ENCODE measurements at regions not wholly inside any gene's neighbourhood (a gene's known extent, or its start where the extent isn't known, plus 50 kb on each side); places are given as distances from the start of the nearest gene placed in this dataset.

DNA sequence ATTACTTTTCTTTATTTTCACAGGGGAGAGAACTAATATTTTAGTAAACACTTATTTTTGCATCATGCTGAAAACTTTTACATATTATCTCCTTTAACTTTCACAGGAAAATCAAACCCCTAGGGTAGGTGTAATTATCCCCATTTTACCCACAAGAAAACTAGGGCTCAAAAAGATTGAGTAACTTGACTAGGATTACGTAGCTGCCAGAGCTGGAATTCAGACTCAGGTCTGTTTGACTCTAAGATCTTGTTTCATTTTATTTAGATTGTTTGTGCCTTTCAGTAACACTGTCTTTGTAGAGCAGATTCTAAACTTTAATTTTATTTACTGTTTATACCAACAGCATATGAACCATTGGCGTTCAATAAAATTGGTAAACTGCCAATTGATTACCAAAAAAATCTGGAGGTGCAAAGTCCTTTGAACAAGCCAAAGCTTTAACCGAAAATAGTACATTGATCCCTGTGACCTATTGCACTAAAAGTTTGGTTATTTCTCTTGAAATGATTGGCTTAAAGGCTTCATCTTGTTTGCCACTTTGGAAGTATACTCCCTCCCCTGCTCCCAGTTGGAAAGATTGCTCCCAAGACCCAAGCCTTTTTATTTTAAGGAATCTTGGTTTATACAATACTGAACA is 71.0 kb upstream of the WDR26 start:
- H3K4me3 ChIP-seq (ENCODE audit: low read depth, low read length), result no peak overlapping the region
- TF ChIP-seq, protein P1, sequence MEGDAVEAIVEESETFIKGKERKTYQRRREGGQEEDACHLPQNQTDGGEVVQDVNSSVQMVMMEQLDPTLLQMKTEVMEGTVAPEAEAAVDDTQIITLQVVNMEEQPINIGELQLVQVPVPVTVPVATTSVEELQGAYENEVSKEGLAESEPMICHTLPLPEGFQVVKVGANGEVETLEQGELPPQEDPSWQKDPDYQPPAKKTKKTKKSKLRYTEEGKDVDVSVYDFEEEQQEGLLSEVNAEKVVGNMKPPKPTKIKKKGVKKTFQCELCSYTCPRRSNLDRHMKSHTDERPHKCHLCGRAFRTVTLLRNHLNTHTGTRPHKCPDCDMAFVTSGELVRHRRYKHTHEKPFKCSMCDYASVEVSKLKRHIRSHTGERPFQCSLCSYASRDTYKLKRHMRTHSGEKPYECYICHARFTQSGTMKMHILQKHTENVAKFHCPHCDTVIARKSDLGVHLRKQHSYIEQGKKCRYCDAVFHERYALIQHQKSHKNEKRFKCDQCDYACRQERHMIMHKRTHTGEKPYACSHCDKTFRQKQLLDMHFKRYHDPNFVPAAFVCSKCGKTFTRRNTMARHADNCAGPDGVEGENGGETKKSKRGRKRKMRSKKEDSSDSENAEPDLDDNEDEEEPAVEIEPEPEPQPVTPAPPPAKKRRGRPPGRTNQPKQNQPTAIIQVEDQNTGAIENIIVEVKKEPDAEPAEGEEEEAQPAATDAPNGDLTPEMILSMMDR (IDR thresholded peaks at IDR 0.05; ENCODE audit: insufficient read depth, low read depth, low read length), result no peak
- DNase-seq (ENCODE audit: low read depth), result no peak

DNA sequence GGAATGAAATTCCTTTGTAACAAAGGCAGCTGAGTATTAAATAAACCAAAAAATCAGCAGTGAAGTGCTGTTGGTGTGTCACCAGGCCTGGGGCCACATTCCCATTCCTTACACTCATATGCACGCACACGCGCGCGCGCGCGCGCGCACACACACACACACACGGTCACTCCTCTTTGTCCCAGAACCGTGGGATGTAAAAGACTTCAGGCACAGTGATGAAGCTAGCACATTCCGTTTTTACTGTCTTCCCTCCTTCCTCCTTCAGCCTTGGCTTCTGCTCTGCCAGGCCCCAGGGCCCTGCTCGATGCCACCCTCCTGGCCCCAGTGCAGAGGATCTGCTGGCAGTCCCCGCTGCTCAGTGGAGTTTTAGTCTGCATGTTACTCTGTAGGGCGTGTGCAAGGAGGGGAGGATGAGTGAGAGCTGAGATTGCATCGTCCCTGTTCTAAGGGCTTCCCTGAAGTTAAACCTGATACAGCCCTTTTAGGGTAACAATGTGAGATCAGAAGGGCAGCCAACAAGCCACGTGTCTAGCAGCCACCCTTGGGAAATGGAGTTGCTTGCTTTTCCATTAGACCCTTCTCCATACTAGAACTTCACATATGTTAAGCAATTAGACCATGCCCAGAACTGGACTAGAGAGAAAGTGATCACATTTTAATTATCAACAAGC is 71.7 kb upstream of the WDR26 start:
- DNase-seq (ENCODE audit: low read depth), result no peak
- TF ChIP-seq, protein P1 (IDR thresholded peaks at IDR 0.05; ENCODE audit: insufficient read depth, low read depth, low read length), result no peak
- no peak overlapping the region for H3K4me3 ChIP-seq (ENCODE audit: low read depth, low read length)

DNA sequence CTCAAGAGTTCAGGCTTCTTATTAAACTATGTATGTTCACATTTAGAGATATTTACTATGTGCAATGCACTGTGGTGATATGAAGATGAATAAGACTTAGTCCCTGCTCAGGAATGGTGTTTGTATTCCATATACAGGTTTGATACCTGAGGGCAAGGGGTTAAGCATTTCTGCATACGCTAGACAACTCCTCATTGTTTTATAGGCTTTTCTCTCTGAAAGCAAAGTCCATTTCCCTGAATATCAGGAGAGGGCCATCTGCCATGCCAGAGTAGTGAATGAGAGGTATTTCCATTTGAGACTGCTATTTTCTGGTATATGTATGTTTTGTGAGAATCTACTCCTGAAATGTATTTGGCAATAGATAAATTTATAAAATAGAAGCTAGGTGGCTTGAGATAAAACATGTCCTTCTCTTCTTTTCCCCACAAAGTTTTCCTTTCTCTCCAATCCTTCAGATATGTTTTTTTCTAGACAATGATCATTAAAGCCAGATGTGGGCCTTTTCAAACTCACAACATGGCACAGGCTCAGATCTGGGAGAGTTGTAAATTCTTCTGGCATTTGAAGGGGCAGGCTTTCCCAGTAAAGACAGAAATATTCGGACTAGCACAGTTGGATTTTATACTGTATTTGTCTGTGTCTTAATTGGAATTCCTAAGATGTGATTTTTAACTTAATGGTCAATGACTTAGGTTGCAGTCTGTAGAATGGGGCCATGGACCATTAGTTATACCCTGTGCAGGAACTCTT is 73.3 kb upstream of the WDR26 start:
- DNase-seq (ENCODE audit: low read depth), result peak; percentile 60
- TF ChIP-seq, protein P1 (IDR thresholded peaks at IDR 0.05; ENCODE audit: insufficient read depth, low read depth, low read length), result no peak
- no peak overlapping the region for H3K4me3 ChIP-seq (ENCODE audit: low read depth, low read length)

DNA sequence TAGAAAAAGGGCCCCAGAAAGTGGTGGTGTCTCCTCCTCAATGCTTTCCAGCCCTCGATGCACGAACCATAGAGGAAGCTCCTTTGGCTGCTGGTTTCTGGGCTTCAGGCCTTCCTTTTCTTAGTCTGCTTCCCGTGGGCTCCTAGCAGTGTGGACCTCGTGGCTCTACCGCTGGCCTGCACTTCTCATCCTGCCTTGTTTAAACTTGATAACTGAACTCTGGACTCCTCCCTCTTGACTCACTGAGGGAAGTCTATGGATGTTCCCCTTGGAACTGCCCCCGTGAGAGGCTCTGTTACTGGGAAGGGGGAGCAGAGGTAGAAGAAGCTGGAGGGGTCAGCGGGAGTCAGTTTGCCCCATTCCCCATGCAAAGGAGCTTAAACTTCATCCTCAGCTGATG is 75.3 kb upstream of the WDR26 start:
- TF ChIP-seq, protein P1 (IDR thresholded peaks at IDR 0.05; ENCODE audit: insufficient read depth, low read depth, low read length), result no peak
- DNase-seq (ENCODE audit: low read depth), result peak; percentile 42
- no peak overlapping the region for H3K4me3 ChIP-seq (ENCODE audit: low read depth, low read length)

DNA sequence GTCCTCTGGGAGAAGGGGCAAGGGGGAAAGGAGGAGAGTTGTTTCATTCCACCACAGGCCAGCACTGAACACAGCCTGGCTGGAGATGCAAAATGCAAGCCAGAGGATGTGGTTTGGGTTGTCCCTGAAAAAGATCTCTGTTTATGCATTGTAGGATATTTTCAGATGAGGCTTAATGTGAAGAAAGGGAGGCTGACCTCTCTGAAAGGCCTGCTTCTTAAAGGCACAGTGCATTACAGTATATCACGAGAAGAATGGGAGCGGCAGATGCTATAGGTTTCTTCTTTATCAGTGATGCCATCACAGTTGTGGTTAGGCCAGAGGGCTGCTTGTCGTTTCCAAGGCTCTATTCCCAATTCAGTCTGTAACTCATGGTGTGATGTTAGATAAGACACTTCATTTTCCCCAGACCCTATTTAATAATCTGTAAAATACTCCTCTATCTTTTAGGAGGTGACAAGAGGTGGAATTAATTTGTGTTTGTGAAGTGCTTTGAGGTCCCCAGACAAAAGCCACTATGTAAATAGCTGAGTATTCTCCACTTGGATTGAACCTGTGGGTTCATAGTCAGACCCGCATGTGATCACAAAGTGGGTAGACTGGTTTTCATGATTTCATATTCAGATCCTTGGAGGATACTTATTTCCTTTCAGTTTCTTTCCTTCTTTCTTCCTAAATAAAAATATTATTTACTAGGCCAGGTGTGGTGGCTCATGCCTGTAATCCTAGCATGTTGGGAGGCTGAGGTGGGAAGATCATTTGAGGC is 76.5 kb upstream of the WDR26 start:
- no peak overlapping the region for H3K4me3 ChIP-seq (ENCODE audit: low read depth, low read length)
- TF ChIP-seq, protein P1 (IDR thresholded peaks at IDR 0.05; ENCODE audit: insufficient read depth, low read depth, low read length), result no peak
- peak; percentile 77 for DNase-seq (ENCODE audit: low read depth)

DNA sequence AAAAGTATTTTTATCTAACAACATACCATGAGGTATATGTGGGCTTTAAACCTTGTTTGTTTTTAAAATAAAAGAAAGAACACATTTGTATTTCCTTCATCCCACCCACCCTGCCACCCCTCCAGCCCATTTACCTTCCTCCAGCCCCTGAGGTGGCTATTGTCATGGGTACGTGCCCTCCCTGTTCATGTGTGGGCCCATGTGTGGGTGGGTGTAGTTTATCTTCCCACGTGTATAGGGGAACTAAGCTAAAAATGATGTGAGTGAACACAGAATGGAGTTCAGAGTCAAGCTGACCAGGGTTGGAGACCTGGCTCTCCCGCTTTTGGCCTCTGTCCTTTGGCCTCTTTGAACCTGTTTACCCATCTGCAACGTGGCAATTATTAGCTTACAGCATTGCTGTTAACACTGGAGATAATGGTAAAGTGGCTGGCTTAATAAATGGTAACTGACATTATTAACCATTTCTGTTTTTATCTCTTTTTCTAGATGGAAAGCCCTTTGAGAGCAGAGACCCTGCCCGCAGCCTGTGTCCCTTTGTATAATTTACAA is 78.1 kb upstream of the WDR26 start:
- TF ChIP-seq, protein P1 (IDR thresholded peaks at IDR 0.05; ENCODE audit: insufficient read depth, low read depth, low read length), result no peak
- no peak overlapping the region for H3K4me3 ChIP-seq (ENCODE audit: low read depth, low read length)
- DNase-seq (ENCODE audit: low read depth), result no peak
